Liver (tissue), 8 donors: ENCODE measurements at regions not wholly inside any gene's neighbourhood (a gene's known extent, or its start where the extent isn't known, plus 50 kb on each side); places are given as distances from the start of the nearest gene placed in this dataset.

Source experiments
- DNase-seq: peaks from one replicate; pipeline ENCODE4 v3.0.0-alpha.2; 2017; ENCODE audit warnings: low spot score
- H3K27ac ChIP-seq, 2 donors: one replicate each; pipeline ENCODE4 v1.7.0; 2013; ENCODE audit warnings: inconsistent platforms in 2 of 2, low read length in 2 of 2, control low read depth in 1 of 2, low read depth in 1 of 2, mild to moderate bottlenecking in 1 of 2
- H3K27me3 ChIP-seq, 4 donors: one replicate each; pipeline versions ENCODE4 v1.6.1 to v1.7.0; 2013; ENCODE audit warnings: low read length in 3 of 4, inconsistent platforms in 1 of 4, mild to moderate bottlenecking in 1 of 4, moderate library complexity in 1 of 4; ENCODE audit not compliant: control insufficient read depth in 4 of 4, insufficient read depth in 4 of 4
- H3K36me3 ChIP-seq, 4 donors: one replicate each; pipeline versions ENCODE4 v1.6.1 to v1.7.0; 2013; ENCODE audit warnings: low read length in 3 of 4, mild to moderate bottlenecking in 3 of 4, low read depth in 1 of 4, moderate library complexity in 1 of 4; ENCODE audit not compliant: control insufficient read depth in 4 of 4, insufficient read depth in 3 of 4
- H3K4me1 ChIP-seq, 4 donors: one replicate each; pipeline versions ENCODE4 v1.6.1 to v1.7.0; 2013; ENCODE audit warnings: low read length in 3 of 4, mild to moderate bottlenecking in 3 of 4, moderate library complexity in 1 of 4; ENCODE audit not compliant: control insufficient read depth in 4 of 4, insufficient read depth in 4 of 4
- H3K4me3 ChIP-seq, 3 donors: one replicate each; pipeline versions ENCODE4 v1.6.1 to v1.7.0; 2013; ENCODE audit warnings: low read length in 3 of 3, control low read depth in 1 of 3, low read depth in 1 of 3, mild to moderate bottlenecking in 1 of 3
- H3K9ac ChIP-seq, 2 donors: one replicate each; pipeline ENCODE4 v1.7.0; 2013; ENCODE audit warnings: low read length in 2 of 2, mild to moderate bottlenecking in 2 of 2, moderate library complexity in 2 of 2, control low read depth in 1 of 2, low read depth in 1 of 2
- H3K9me3 ChIP-seq, 4 donors: one replicate each; pipeline versions ENCODE4 v1.6.1 to v1.7.0; 2013; ENCODE audit warnings: low read length in 3 of 4; ENCODE audit not compliant: control insufficient read depth in 4 of 4
- FOXA1 ChIP-seq: IDR thresholded peaks from 2 replicates; pipeline ENCODE4 v1.6.1; 2016; ENCODE audit warnings: antibody characterized with exemption
- GABPA ChIP-seq, 2 donors: IDR thresholded peaks in 1 of 2; conservative IDR thresholded peaks in 1 of 2; 2 replicates each; pipeline ENCODE4 v1.6.1; 2016; ENCODE audit warnings: antibody characterized with exemption in 2 of 2, mild to moderate bottlenecking in 1 of 2, moderate library complexity in 1 of 2
- HNF4A ChIP-seq, 2 donors: conservative IDR thresholded peaks; 2 replicates each; pipeline ENCODE4 v1.6.1; 2016; ENCODE audit warnings: antibody characterized with exemption in 2 of 2, mild to moderate bottlenecking in 2 of 2
- HNF4G ChIP-seq: IDR thresholded peaks from 2 replicates; pipeline ENCODE4 v1.6.1; 2016; ENCODE audit warnings: antibody characterized with exemption
- JUND ChIP-seq, 2 donors: IDR thresholded peaks; 2 replicates each; pipeline ENCODE4 v1.6.1; 2016; ENCODE audit warnings: antibody characterized with exemption in 2 of 2
- RAD21 ChIP-seq, 2 donors: IDR thresholded peaks; 2 replicates each; pipeline ENCODE4 v1.6.1; 2016; ENCODE audit warnings: antibody characterized with exemption in 2 of 2, mild to moderate bottlenecking in 2 of 2
- RXRA ChIP-seq, 2 donors: IDR thresholded peaks; 2 replicates each; pipeline ENCODE4 v1.6.1; 2017 to 2018; ENCODE audit warnings: antibody characterized with exemption in 2 of 2, mild to moderate bottlenecking in 1 of 2
- SP1 ChIP-seq: IDR thresholded peaks from 2 replicates; pipeline ENCODE4 v1.6.1; 2018; ENCODE audit warnings: antibody characterized with exemption, mild to moderate bottlenecking
- TAF1 ChIP-seq: conservative IDR thresholded peaks from 2 replicates; pipeline ENCODE4 v1.6.1; 2016; ENCODE audit warnings: antibody characterized with exemption, mild to moderate bottlenecking
- WGBS: extraction: QIAGEN DNeasy Blood & Tissue Kit; methylation state at CpG from one replicate; pipeline ENCODE4 v1.1.7; 2013; 5-methylcytosine and 5-hydroxymethylcytosine counted together
- TF ChIP-seq, protein P1 (sequence below): fragments of 150-350 bp; IDR thresholded peaks from 2 replicates; pipeline ENCODE4 v1.5.1; 2017; ENCODE audit warnings: improper control_type of control experiment, low read depth, low read length; ENCODE audit not compliant: missing input control
- TF ChIP-seq, protein P2 (sequence below): IDR thresholded peaks from 2 replicates; pipeline ENCODE4 v1.6.1; 2016; ENCODE audit warnings: antibody characterized with exemption
- TF ChIP-seq, protein P3 (sequence below): IDR thresholded peaks from 2 replicates; pipeline ENCODE4 v1.6.1; 2016; ENCODE audit warnings: antibody characterized with exemption, mild to moderate bottlenecking
- TF ChIP-seq, protein P4 (sequence below): IDR thresholded peaks from 2 replicates; pipeline ENCODE4 v1.6.1; 2016; ENCODE audit warnings: antibody characterized with exemption
- donor health status: healthy.
- donor health status: healthy.
- donor health status: healthy.
- donor health status: healthy.
- donor health status: healthy.

DNA sequence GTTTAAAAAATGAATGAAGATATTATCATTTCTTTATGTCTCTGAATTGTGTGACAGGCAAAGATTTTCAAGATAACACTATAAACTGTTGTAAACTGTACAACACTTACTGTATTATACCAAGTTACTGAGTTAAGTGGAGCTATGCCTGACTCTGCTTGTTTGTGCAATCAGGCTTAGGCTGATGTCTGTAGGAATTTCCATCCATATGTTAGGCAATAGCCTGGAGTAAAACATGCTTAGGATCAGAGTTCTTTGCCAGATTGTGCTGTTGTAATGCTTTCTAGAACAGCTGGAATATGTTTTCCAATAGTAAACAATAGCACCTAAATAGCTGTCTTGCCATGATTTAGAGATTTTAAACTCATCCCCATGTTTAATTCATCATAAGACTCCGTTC lies 1496.7 kb downstream of the CDH11 start:
- no peak overlapping the region for H3K4me3 ChIP-seq
- TF ChIP-seq GABPA (IDR thresholded peaks at IDR 0.05 in 1 of 2, conservative IDR thresholded peaks at IDR 0.05 in 1 of 2), result no peak
- TF ChIP-seq, protein P1, sequence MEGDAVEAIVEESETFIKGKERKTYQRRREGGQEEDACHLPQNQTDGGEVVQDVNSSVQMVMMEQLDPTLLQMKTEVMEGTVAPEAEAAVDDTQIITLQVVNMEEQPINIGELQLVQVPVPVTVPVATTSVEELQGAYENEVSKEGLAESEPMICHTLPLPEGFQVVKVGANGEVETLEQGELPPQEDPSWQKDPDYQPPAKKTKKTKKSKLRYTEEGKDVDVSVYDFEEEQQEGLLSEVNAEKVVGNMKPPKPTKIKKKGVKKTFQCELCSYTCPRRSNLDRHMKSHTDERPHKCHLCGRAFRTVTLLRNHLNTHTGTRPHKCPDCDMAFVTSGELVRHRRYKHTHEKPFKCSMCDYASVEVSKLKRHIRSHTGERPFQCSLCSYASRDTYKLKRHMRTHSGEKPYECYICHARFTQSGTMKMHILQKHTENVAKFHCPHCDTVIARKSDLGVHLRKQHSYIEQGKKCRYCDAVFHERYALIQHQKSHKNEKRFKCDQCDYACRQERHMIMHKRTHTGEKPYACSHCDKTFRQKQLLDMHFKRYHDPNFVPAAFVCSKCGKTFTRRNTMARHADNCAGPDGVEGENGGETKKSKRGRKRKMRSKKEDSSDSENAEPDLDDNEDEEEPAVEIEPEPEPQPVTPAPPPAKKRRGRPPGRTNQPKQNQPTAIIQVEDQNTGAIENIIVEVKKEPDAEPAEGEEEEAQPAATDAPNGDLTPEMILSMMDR, result no peak
- TF ChIP-seq, protein P2, sequence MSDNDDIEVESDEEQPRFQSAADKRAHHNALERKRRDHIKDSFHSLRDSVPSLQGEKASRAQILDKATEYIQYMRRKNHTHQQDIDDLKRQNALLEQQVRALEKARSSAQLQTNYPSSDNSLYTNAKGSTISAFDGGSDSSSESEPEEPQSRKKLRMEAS, result no peak
- no peak for TF ChIP-seq TAF1
- no peak for TF ChIP-seq RAD21 (IDR thresholded peaks at IDR 0.05)
- H3K27me3 ChIP-seq, result no peaks in the 10 kb centered on the region
- no peak for DNase-seq
- no peak overlapping the region for H3K27ac ChIP-seq
- 47% methylated on average over 1 of the region's 1 CpG for WGBS
- H3K4me1 ChIP-seq, result no peaks in the 10 kb centered on the region
- H3K36me3 ChIP-seq, result no peaks in the 10 kb centered on the region
- no peak overlapping the region for H3K9ac ChIP-seq
- H3K9me3 ChIP-seq, result no peaks in the 10 kb centered on the region

DNA sequence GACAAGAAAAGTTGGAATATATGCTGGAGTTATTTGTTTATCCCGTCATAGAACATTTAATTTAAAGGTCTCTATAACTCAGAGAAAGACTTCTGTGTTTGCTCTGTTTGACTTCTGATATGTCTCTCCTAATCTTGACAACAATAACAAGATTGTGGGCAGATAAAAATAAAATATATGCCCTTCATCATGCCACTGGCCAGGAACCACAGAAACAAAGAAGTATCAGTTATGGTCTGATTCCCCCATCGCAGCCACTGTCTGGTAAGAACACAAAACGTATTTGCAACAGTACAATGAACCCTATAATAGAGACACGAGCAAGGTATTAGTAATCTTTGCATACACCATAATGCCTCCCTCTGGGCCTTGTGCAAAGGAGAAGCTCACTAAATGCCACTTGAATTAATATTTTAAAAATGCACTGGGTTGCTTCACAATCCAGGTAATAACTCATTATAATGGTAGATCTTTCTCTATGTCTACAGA lies 1498.3 kb downstream of the CDH11 start:
- no peak for DNase-seq
- Histone ChIP-seq H3K27me3 (no peaks in the 10 kb centered on the region), H3K36me3 (no peaks in the 10 kb centered on the region), H3K4me1 (no peaks in the 10 kb centered on the region), H3K4me3 (no peak overlapping the region), H3K27ac (no peak overlapping the region), H3K9me3 (no peaks in the 10 kb centered on the region), H3K9ac (no peak overlapping the region)
- no peak for TF ChIP-seq HNF4A (conservative IDR thresholded peaks at IDR 0.05)
- TF ChIP-seq, protein P2, result no peak
- TF ChIP-seq GABPA (IDR thresholded peaks at IDR 0.05 in 1 of 2, conservative IDR thresholded peaks at IDR 0.05 in 1 of 2), result no peak
- TF ChIP-seq, protein P1, result no peak
- TF ChIP-seq SP1, result no peak
- TF ChIP-seq FOXA1, result no peak
- TF ChIP-seq HNF4G, result no peak
- no peak for TF ChIP-seq JUND (IDR thresholded peaks at IDR 0.05)
- no peak for TF ChIP-seq TAF1
- no peak for TF ChIP-seq RAD21 (IDR thresholded peaks at IDR 0.05)
- TF ChIP-seq, protein P3, sequence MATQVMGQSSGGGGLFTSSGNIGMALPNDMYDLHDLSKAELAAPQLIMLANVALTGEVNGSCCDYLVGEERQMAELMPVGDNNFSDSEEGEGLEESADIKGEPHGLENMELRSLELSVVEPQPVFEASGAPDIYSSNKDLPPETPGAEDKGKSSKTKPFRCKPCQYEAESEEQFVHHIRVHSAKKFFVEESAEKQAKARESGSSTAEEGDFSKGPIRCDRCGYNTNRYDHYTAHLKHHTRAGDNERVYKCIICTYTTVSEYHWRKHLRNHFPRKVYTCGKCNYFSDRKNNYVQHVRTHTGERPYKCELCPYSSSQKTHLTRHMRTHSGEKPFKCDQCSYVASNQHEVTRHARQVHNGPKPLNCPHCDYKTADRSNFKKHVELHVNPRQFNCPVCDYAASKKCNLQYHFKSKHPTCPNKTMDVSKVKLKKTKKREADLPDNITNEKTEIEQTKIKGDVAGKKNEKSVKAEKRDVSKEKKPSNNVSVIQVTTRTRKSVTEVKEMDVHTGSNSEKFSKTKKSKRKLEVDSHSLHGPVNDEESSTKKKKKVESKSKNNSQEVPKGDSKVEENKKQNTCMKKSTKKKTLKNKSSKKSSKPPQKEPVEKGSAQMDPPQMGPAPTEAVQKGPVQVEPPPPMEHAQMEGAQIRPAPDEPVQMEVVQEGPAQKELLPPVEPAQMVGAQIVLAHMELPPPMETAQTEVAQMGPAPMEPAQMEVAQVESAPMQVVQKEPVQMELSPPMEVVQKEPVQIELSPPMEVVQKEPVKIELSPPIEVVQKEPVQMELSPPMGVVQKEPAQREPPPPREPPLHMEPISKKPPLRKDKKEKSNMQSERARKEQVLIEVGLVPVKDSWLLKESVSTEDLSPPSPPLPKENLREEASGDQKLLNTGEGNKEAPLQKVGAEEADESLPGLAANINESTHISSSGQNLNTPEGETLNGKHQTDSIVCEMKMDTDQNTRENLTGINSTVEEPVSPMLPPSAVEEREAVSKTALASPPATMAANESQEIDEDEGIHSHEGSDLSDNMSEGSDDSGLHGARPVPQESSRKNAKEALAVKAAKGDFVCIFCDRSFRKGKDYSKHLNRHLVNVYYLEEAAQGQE, result no peak
- TF ChIP-seq, protein P4, sequence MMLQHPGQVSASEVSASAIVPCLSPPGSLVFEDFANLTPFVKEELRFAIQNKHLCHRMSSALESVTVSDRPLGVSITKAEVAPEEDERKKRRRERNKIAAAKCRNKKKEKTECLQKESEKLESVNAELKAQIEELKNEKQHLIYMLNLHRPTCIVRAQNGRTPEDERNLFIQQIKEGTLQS, result no peak
- no peak for TF ChIP-seq RXRA (IDR thresholded peaks at IDR 0.05)
- WGBS, result 65% methylated on average over 4 of the region's 4 CpGs
